Naive thymus-derived CD8-positive, alpha-beta T cell (primary cell): ENCODE measurements at regions not wholly inside any gene's neighbourhood (a gene's known extent, or its start where the extent isn't known, plus 50 kb on each side); places are given as distances from the start of the nearest gene placed in this dataset.

Source experiments
- ATAC-seq, 2 donors: fragments of 150-1000 bp; cut with Tn5 transposase in 1 of 2; sonication (Bioruptor Pico), chemical (Tn5 transposase) in 1 of 2; 1 replicate in 1 of 2; 2 replicates in 1 of 2; pipeline ENCODE4 v1.10.0; 2021; ENCODE audit warnings: mild to moderate bottlenecking in 2 of 2, moderate library complexity in 2 of 2
- POLR2A ChIA-PET: fragments of 350-600 bp; sonication (Branson Sonifier 250); formaldehyde crosslinking; loops from one replicate; lab custom pipeline; 2021; ENCODE audit warnings: antibody characterized with exemption; lab: Charles Lee
- DNase-seq, 10 donors: peaks; one replicate each; pipeline versions ENCODE4 v3.0.0 to v3.0.0-alpha.2; 2020 to 2022
- H3K27ac Mint-ChIP-seq, 10 donors: one replicate each; pipeline ENCODE4 v1.8.0; 2020 to 2022; ENCODE audit warnings: mild to moderate bottlenecking in 10 of 10, mixed read lengths in 10 of 10, moderate library complexity in 4 of 10, inconsistent platforms in 1 of 10
- H3K27me3 Mint-ChIP-seq, 5 donors: one replicate each; pipeline ENCODE4 v1.8.0; 2021 to 2022; ENCODE audit warnings: mixed read lengths in 5 of 5
- H3K36me3 Mint-ChIP-seq, 3 donors: one replicate each; pipeline ENCODE4 v1.8.0; 2020 to 2022; ENCODE audit warnings: mixed read lengths in 3 of 3, mild to moderate bottlenecking in 2 of 3, inconsistent platforms in 1 of 3
- H3K4me1 Mint-ChIP-seq, 4 donors: one replicate each; pipeline ENCODE4 v1.8.0; 2021 to 2022; ENCODE audit warnings: mixed read lengths in 4 of 4
- H3K4me3 Mint-ChIP-seq, 10 donors: one replicate each; pipeline ENCODE4 v1.8.0; 2020 to 2022; ENCODE audit warnings: mild to moderate bottlenecking in 10 of 10, mixed read lengths in 10 of 10, moderate library complexity in 6 of 10, inconsistent platforms in 1 of 10
- H3K9me3 Mint-ChIP-seq, 9 donors: one replicate each; pipeline ENCODE4 v1.8.0; 2020 to 2022; ENCODE audit warnings: mixed read lengths in 9 of 9, mild to moderate bottlenecking in 3 of 9, inconsistent platforms in 1 of 9, moderate library complexity in 1 of 9

DNA sequence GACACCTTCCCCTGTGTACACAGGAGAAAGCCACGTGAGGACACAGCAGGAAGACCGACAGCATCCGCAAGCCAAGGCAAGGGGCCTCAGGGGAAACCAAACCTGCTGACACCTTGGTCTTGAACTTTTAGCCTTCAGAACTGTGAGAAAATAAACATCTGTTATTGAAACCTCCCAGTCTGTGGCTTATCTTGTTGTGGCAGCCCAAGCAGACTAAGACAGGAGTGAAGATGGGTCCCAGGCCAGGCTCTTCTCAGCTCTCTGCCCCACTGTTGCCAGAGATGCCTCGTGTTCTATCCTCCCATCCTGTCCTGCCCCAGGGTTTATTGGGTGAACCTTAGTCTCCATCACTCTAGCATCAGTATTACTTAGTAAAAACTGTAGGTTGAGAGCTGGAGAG is 236.3 kb downstream of the MATN1 start:
- no peak for DNase-seq
- Mint-ChIP-seq H3K9me3 (peaks cover 0 to 23% (median 5%) of the 10 kb centered on the region in 9 donors), H3K27me3 (peaks cover 0 to 30% (median 11%) of the 10 kb centered on the region in 5 donors), H3K27ac (no peak overlapping the region), H3K36me3 (peaks cover 0 to 6% (median 0%) of the 10 kb centered on the region in 3 donors), H3K4me3 (no peak overlapping the region), H3K4me1 (no peaks in the 10 kb centered on the region)
- ATAC-seq, result no peak
- POLR2A ChIA-PET, result no interaction called here

DNA sequence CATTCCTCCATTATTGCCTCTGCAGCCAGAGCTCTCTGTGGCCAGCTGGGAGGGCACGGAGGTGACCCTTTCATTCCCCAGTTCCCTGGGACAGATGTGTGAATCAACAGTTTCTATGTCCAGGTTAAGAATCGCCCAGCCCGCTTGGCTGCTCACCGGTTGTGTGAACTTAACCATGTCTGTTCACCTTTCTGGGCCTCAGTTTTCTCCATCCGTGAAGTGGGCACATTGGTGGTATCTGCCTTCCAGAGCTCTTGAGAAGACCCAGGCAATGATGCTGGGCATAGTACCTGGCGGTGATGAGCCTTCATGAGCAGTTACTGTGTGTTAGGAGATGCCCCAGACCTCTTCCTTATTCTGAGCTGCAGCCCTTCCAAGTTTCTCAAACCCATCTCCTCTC is 238.3 kb downstream of the MATN1 start:
- POLR2A ChIA-PET, result no interaction called here
- ATAC-seq (no peak), DNase-seq (no peak)
- no peak overlapping the region for H3K4me3 Mint-ChIP-seq
- no peak overlapping the region for H3K27ac Mint-ChIP-seq
- no peaks in the 10 kb centered on the region for H3K4me1 Mint-ChIP-seq
- peaks cover 10 to 34% (median 14%) of the 10 kb centered on the region in 5 donors for H3K27me3 Mint-ChIP-seq
- H3K36me3 Mint-ChIP-seq, result peaks cover 0 to 19% (median under 1%) of the 10 kb centered on the region in 3 donors
- H3K9me3 Mint-ChIP-seq, result peaks cover 0 to 42% (median 23%) of the 10 kb centered on the region in 9 donors

GRCh38 chr1:30484668-30485067 is 238.7 kb downstream of the MATN1 start:
- ATAC-seq, result no peak
- Mint-ChIP-seq H3K4me3 (no peak overlapping the region), H3K27ac (no peak overlapping the region), H3K4me1 (no peaks in the 10 kb centered on the region), H3K27me3 (peaks cover 10 to 31% (median 14%) of the 10 kb centered on the region in 5 donors), H3K9me3 (peaks cover 0 to 44% (median 23%) of the 10 kb centered on the region in 9 donors), H3K36me3 (peaks cover 0 to 19% (median 2%) of the 10 kb centered on the region in 3 donors)
- DNase-seq, result no peak
- POLR2A ChIA-PET, result no interaction called here

DNA sequence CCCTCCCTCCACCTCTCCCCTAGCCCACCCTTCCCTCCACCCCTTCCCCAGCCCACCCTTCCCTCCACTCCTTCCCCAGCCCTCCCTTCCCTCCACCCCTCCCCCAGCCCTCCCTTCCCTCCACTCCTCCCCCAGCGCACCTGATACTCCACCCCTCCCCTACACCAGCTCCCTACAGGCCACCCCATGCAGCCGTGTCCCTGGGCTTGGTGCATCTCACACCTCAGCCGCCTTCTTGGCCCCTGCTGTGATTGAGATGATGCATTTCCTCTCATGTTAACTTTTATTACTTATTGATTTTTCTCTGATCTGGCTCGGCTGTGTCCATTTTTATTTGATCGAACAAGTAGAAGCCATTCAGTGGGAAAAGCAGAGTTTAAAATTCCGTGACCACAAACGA is 243.8 kb downstream of the MATN1 start:
- ATAC-seq (no peak), DNase-seq (no peak)
- H3K36me3 Mint-ChIP-seq, result peaks cover 0 to 19% (median 2%) of the 10 kb centered on the region in 3 donors
- no peaks in the 10 kb centered on the region for H3K4me1 Mint-ChIP-seq
- POLR2A ChIA-PET, result no interaction called here
- no peak overlapping the region for H3K27ac Mint-ChIP-seq
- peaks cover 0 to 45% (median 23%) of the 10 kb centered on the region in 9 donors for H3K9me3 Mint-ChIP-seq
- peaks cover 8 to 28% (median 16%) of the 10 kb centered on the region in 5 donors for H3K27me3 Mint-ChIP-seq
- H3K4me3 Mint-ChIP-seq, result no peak overlapping the region

DNA sequence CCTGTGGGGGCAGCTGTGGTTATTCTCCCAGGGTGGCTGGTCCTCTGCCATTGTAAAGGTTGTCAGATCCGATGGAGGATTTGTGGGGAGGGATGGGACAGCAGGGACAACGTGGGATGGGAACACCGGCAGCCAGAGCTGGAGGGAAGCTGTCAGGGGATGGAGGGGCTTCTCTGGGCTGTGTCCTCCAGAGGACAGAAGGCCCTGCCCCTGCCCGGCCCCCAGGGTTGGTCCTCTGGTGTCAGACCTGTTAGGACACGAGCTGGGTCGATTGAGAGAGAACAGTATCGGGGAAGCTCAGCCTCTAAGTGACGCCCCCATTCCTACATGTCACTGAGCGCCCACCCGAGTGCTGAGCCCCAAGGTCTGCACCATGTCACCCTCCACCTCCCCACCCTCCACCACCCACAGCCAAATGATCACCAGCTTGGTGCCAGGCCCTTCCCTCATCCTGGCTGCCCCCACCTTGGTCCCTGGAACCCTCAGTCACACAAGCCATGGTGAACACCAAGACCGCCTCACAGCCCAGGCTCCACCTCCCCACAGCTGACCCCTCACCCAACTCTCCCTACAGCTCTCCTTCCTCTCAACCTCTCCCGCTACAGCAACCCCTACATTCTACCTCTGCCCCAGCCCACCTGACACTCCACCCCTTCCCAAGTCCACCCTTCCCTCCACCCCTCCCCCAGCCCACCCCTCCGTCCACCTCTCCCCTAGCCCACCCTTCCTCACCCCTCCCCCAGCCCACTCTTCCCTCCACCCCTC is 244.4 kb downstream of the MATN1 start:
- DNase-seq (peak in 1 of 10 donors; percentile 8), ATAC-seq (no peak)
- Mint-ChIP-seq H3K4me1 (no peaks in the 10 kb centered on the region), H3K36me3 (peaks cover 0 to 19% (median 2%) of the 10 kb centered on the region in 3 donors), H3K4me3 (no peak overlapping the region), H3K27ac (no peak overlapping the region), H3K9me3 (peaks cover 0 to 43% (median 23%) of the 10 kb centered on the region in 9 donors), H3K27me3 (peaks cover 8 to 24% (median 16%) of the 10 kb centered on the region in 5 donors)
- POLR2A ChIA-PET, result no interaction called here

DNA sequence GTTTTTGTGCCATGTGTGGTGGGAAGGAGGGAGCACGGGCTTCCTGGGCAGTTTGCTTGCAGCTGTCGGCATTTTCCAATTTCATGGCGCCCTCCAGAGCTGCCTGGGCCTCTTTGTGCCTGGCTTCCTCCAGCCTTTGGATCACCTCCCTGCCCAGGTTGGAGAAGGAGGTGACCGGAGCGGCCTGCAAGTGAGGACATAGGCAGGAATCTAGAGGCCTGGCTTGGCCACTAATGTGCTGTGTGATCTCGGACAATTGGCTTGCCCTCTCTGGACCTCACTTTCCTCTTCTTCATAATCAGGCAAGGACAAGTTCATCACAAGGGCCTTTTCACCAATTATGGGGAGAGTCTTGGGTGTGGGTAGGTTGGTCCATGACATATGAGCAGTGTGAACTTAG is 245.1 kb downstream of the MATN1 start:
- no peak overlapping the region for H3K27ac Mint-ChIP-seq
- peaks cover 0 to 15% (median 2%) of the 10 kb centered on the region in 3 donors for H3K36me3 Mint-ChIP-seq
- ATAC-seq (no peak), DNase-seq (no peak)
- H3K4me1 Mint-ChIP-seq, result no peaks in the 10 kb centered on the region
- POLR2A ChIA-PET, result no interaction called here
- H3K4me3 Mint-ChIP-seq, result no peak overlapping the region
- peaks cover 0 to 37% (median 23%) of the 10 kb centered on the region in 9 donors for H3K9me3 Mint-ChIP-seq
- peaks cover 6 to 19% (median 16%) of the 10 kb centered on the region in 5 donors for H3K27me3 Mint-ChIP-seq

DNA sequence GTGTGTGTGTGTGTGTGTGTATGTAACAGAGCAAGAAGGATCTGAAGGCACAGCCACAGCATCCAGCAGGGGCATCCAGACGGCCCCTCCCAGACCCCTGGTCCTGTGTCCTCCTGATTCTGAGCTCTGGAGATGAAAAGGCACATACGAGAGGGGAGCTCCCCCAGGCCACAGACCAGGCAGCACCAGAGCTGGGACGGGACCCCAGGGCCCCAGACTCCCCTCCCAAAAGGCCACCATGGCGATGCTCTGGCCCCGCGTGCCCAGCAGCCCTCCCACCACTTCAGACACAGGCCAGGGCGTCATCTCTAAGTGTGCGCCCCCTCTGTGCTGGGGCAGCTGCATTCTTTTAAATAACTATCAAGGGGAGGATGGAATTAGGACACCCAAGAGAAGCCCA is 245.8 kb downstream of the MATN1 start:
- no peak overlapping the region for H3K4me3 Mint-ChIP-seq
- peak overlapping the region in 1 of 10 donors; percentile 46 for H3K27ac Mint-ChIP-seq
- H3K27me3 Mint-ChIP-seq, result peaks cover 5 to 16% (median 15%) of the 10 kb centered on the region in 5 donors

DNA sequence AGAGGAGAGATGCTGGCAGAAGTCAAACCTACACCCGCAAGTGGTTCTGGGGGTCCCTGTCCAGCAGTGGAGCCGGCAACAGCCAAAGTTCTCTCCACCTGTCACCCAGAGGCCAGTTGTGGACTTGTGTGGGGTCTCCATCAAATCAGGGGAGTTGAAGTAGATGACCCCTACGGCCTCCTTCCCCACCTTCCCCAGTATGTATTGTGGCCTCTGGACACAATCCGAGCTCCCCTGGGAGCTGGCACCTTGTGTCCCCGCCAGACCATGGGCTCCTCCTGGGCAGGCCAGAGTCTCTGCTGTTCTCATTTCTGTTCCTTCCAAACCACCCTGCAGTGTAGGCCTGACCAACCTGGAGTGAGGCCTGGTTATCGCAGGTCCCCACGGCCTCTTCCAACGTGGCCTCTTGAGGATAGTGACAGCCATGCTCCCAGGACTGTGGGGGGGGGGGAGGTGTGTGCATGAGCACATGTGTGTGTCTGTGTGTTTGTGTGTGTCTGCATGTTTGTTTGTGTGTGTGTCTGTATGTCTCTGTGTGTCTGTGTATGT is 246.4 kb downstream of the MATN1 start:
- H3K4me1 Mint-ChIP-seq, result no peaks in the 10 kb centered on the region
- H3K27ac Mint-ChIP-seq, result peak overlapping the region in 1 of 10 donors; percentile 46
- DNase-seq (no peak), ATAC-seq (no peak)
- H3K4me3 Mint-ChIP-seq, result no peak overlapping the region
- peaks cover 5 to 16% (median 15%) of the 10 kb centered on the region in 5 donors for H3K27me3 Mint-ChIP-seq
- peaks cover 0 to 12% (median 2%) of the 10 kb centered on the region in 3 donors for H3K36me3 Mint-ChIP-seq
- peaks cover 0 to 26% (median 18%) of the 10 kb centered on the region in 9 donors for H3K9me3 Mint-ChIP-seq
- POLR2A ChIA-PET, result no interaction called here

More for the DNA sequence above, 245.8 kb downstream of the MATN1 start:
- Mint-ChIP-seq H3K36me3 (peaks cover 0 to 14% (median 2%) of the 10 kb centered on the region in 3 donors), H3K9me3 (peaks cover 0 to 30% (median 23%) of the 10 kb centered on the region in 9 donors), H3K4me1 (no peaks in the 10 kb centered on the region)
- no peak for ATAC-seq
- POLR2A ChIA-PET, result no interaction called here
- no peak for DNase-seq

- H3K27ac Mint-ChIP-seq, result no peak overlapping the region
- H3K27me3 Mint-ChIP-seq, result peaks cover 4 to 16% (median 15%) of the 10 kb centered on the region in 5 donors
- POLR2A ChIA-PET, result no interaction called here
- peak in 1 of 10 donors; percentile 3 for DNase-seq
- peaks cover 0 to 21% (median 13%) of the 10 kb centered on the region in 9 donors for H3K9me3 Mint-ChIP-seq
- H3K4me1 Mint-ChIP-seq, result no peaks in the 10 kb centered on the region
- H3K4me3 Mint-ChIP-seq, result no peak overlapping the region
- ATAC-seq, result no peak
- peaks cover 0 to 7% (median 2%) of the 10 kb centered on the region in 3 donors for H3K36me3 Mint-ChIP-seq
Measured at GRCh38 chr1:30476476-30476875, 246.9 kb downstream of the MATN1 start.

DNA sequence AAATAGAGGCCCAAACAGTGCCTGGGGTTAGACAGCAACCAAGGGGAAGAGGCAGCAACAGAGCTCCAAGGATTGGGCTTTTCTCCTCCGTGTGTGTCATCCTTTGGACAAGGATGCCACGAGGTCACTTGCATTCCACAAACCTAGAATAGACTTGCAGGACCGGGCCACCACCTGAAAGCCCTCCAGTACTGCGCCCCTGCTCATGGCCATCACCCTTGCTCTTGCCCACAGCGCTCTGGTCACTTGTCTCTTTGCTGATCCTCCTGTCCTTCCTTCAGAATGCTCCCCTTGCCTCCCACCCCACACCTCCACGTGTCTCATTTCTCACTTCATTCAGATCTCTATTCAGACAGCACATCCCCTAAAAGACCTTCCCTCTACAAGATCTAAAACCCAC is 247.4 kb downstream of the MATN1 start:
- peaks cover 0 to 16% (median 8%) of the 10 kb centered on the region in 9 donors for H3K9me3 Mint-ChIP-seq
- peaks cover 0 to 6% (median 2%) of the 10 kb centered on the region in 3 donors for H3K36me3 Mint-ChIP-seq
- H3K27ac Mint-ChIP-seq, result no peak overlapping the region
- H3K4me3 Mint-ChIP-seq, result no peak overlapping the region
- no peak for ATAC-seq
- H3K27me3 Mint-ChIP-seq, result peaks cover 4 to 19% (median 14%) of the 10 kb centered on the region in 5 donors
- POLR2A ChIA-PET, result no interaction called here
- H3K4me1 Mint-ChIP-seq, result no peaks in the 10 kb centered on the region
- DNase-seq, result peak in 1 of 10 donors; percentile 2

DNA sequence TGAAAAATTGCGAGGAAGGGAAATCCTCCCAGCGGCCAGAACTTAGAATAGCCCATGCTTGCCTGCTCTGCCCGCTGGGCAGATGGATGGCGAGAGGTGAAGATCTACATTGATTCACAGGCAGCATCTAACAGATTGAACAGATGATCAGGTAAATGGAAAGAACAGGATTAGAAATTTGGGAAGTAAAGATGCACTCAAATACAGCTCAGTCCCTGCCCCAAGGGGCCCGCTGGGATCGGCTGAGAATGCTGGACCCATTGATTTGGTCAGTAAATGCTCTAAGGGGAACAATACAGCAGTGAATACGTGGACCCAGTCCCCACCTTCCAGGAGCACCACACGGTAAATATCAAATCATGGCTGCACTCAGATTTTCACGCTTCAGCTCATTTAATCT is 248.2 kb downstream of the MATN1 start:
- H3K27me3 Mint-ChIP-seq, result peaks cover 2 to 15% (median 7%) of the 10 kb centered on the region in 5 donors
- no peaks in the 10 kb centered on the region for H3K4me1 Mint-ChIP-seq
- ATAC-seq (no peak), DNase-seq (peak in 1 of 10 donors; percentile 5)
- H3K9me3 Mint-ChIP-seq, result peaks cover 0 to 9% (median under 1%) of the 10 kb centered on the region in 9 donors
- POLR2A ChIA-PET, result no interaction called here
- H3K27ac Mint-ChIP-seq, result no peak overlapping the region
- peaks cover 0 to 2% (median 0%) of the 10 kb centered on the region in 3 donors for H3K36me3 Mint-ChIP-seq
- no peak overlapping the region for H3K4me3 Mint-ChIP-seq

DNA sequence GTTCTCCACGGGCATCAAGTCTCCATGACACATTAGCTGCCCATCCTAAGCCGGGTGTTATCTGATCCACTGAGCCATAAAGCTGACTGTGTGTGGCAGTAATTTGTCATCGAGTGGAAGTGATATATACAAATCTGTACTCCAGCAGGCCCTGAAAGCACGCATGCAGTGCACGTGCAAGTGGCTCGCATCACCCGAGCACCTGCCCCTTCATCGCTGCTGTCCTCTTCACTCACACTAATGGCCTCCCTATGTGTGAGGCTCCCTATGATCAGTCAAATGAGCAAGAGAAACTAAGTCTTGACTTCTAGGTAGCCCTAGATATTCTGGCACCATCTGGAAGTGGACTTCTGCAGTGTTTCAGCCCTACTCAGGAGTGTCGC is 248.6 kb downstream of the MATN1 start:
- POLR2A ChIA-PET, result no interaction called here
- H3K27ac Mint-ChIP-seq, result no peak overlapping the region
- H3K9me3 Mint-ChIP-seq, result peaks cover 0 to 6% (median 0%) of the 10 kb centered on the region in 9 donors
- no peaks in the 10 kb centered on the region for H3K36me3 Mint-ChIP-seq
- ATAC-seq (no peak), DNase-seq (no peak)
- H3K4me1 Mint-ChIP-seq, result no peaks in the 10 kb centered on the region
- peaks cover 2 to 11% (median 5%) of the 10 kb centered on the region in 5 donors for H3K27me3 Mint-ChIP-seq
- no peak overlapping the region for H3K4me3 Mint-ChIP-seq
